SK-N-SH (cell line): ENCODE measurements at regions not wholly inside any gene's neighbourhood (a gene's known extent, or its start where the extent isn't known, plus 50 kb on each side); places are given as distances from the start of the nearest gene placed in this dataset.

Source experiments
- CTCF ChIA-PET: fragments of 300-600, 350-600 bp; formaldehyde crosslinking; extraction: SDS; loops from one replicate; lab custom pipeline; 2021; lab: Yijun Ruan, JAX
- POLR2A ChIA-PET: fragments of 350-600 bp; sonication (Branson Sonifier 250); formaldehyde crosslinking; extraction: SDS; loops from one replicate; lab custom pipeline; 2020; ENCODE audit warnings: antibody characterized with exemption, inconsistent platforms; lab: Yijun Ruan, JAX
- DNase-seq: peaks from one replicate; pipeline ENCODE4 v3.0.0; 2012
- H2AFZ ChIP-seq: fragments of 200-600 bp; sonication (generic); 2 replicates; pipeline ENCODE4 v1.8.1; 2016; ENCODE audit warnings: antibody characterized with exemption, mild to moderate bottlenecking, low read depth
- H3F3A ChIP-seq: fragments of 200-600 bp; sonication (generic); replicated peaks from 2 replicates; pipeline ENCODE3; 2016; ENCODE audit warnings: antibody characterized with exemption, mild to moderate bottlenecking; ENCODE audit not compliant: insufficient read depth
- H3K27ac ChIP-seq, 2 experiments: fragments of 200-500 bp in 1 of 2; fragments of 200-600 bp in 1 of 2; sonication (Bioruptor generic) in 1 of 2; sonication (generic), shearing (Covaris generic) in 1 of 2; 2 replicates each; pipeline versions ENCODE4 v1.5.1 to v1.6.1; 2014 to 2016; ENCODE audit warnings: low read depth in 2 of 2, inconsistent platforms in 1 of 2, low read length in 1 of 2, mild to moderate bottlenecking in 1 of 2, mixed read lengths in 1 of 2
- H3K27me3 ChIP-seq: fragments of 200-600 bp; sonication (generic), shearing (Covaris generic); 2 replicates; pipeline ENCODE4 v1.6.1; 2016; ENCODE audit warnings: mixed run types; ENCODE audit not compliant: insufficient read depth
- H3K36me3 ChIP-seq, 2 experiments: fragments of 200-500 bp in 1 of 2; fragments of 200-600 bp in 1 of 2; sonication (Bioruptor generic) in 1 of 2; sonication (generic) in 1 of 2; replicated peaks in 1 of 2; 2 replicates each; pipeline versions ENCODE3 to v1.5.1; 2014 to 2016; ENCODE audit warnings: low read length in 1 of 2, mild to moderate bottlenecking in 1 of 2; ENCODE audit not compliant: insufficient read depth in 2 of 2, control insufficient read depth in 1 of 2
- H3K4me1 ChIP-seq, 2 experiments: fragments of 200-500 bp in 1 of 2; fragments of 200-600 bp in 1 of 2; sonication (Bioruptor generic) in 1 of 2; sonication (generic), shearing (Covaris generic) in 1 of 2; 2 replicates each; pipeline versions ENCODE4 v1.5.1 to v1.6.1; 2014 to 2016; ENCODE audit warnings: low read depth in 1 of 2, low read length in 1 of 2, mixed run types in 1 of 2; ENCODE audit not compliant: insufficient read depth in 2 of 2, control insufficient read depth in 1 of 2
- H3K4me2 ChIP-seq: fragments of 200-600 bp; sonication (generic), shearing (Covaris generic); 2 replicates; pipeline ENCODE4 v1.6.1; 2017; ENCODE audit warnings: mixed run types
- H3K4me3 ChIP-seq, 2 experiments: fragments of 200-500 bp in 1 of 2; fragments of 200-600 bp in 1 of 2; sonication (Bioruptor generic) in 1 of 2; sonication (generic), shearing (Covaris generic) in 1 of 2; 2 replicates each; pipeline versions ENCODE4 v1.5.1 to v1.8.1; 2014 to 2016; ENCODE audit warnings: low read depth in 2 of 2, inconsistent platforms in 1 of 2, low read length in 1 of 2, mild to moderate bottlenecking in 1 of 2, mixed read lengths in 1 of 2, moderate library complexity in 1 of 2
- H3K79me2 ChIP-seq: fragments of 200-600 bp; sonication (generic); 2 replicates; pipeline ENCODE4 v1.8.1; 2017; ENCODE audit warnings: mild to moderate bottlenecking; ENCODE audit not compliant: insufficient read depth
- H3K9ac ChIP-seq: fragments of 200-600 bp; sonication (generic); 2 replicates; pipeline ENCODE4 v1.6.1; 2017; ENCODE audit warnings: mixed run types
- H3K9me2 ChIP-seq: fragments of 200-600 bp; sonication (generic); 2 replicates; pipeline ENCODE4 v1.6.1; 2017; ENCODE audit warnings: mixed run types
- H3K9me3 ChIP-seq: fragments of 200-600 bp; sonication (generic); 2 replicates; pipeline ENCODE4 v1.6.1; 2017; ENCODE audit warnings: mixed run types, mild to moderate bottlenecking, moderate library complexity
- H4K20me1 ChIP-seq: fragments of 200-600 bp; sonication (generic); 2 replicates; pipeline ENCODE4 v1.6.1; 2017; ENCODE audit warnings: mild to moderate bottlenecking, mixed run types; ENCODE audit not compliant: insufficient read depth
- CTCF ChIP-seq: fragments of 200-600 bp; sonication (generic); IDR thresholded peaks from 2 replicates; pipeline ENCODE4 v1.6.1; 2017; ENCODE audit warnings: antibody characterized with exemption, mild to moderate bottlenecking, moderate library complexity
- ELF1 ChIP-seq: IDR thresholded peaks from 2 replicates; pipeline ENCODE4 v1.4.0; 2012
- EP300 ChIP-seq, 2 experiments: IDR thresholded peaks; 2 replicates each; pipeline versions ENCODE4 v1.4.0 to v1.6.1; 2012; ENCODE audit warnings: borderline replicate concordance in 1 of 2, low read depth in 1 of 2, low read length in 1 of 2
- EZH2phosphoT487 ChIP-seq: fragments of 200-600 bp; sonication (generic); IDR thresholded peaks from 2 replicates; pipeline ENCODE4 v1.6.1; 2017; ENCODE audit warnings: low read depth, mixed run types, mild to moderate bottlenecking, antibody characterized with exemption, moderate library complexity, borderline replicate concordance
- GABPA ChIP-seq: IDR thresholded peaks from 2 replicates; pipeline ENCODE4 v1.4.0; 2012; ENCODE audit warnings: low read depth, mild to moderate bottlenecking
- MAX ChIP-seq: IDR thresholded peaks from 2 replicates; pipeline ENCODE4 v1.4.0; 2012; ENCODE audit warnings: low read depth
- MXI1 ChIP-seq: IDR thresholded peaks from 2 replicates; pipeline ENCODE4 v1.6.1; 2012; ENCODE audit warnings: mild to moderate bottlenecking, low read depth, low read length, improper control_type of control experiment
- NFIC ChIP-seq: IDR thresholded peaks from 2 replicates; pipeline ENCODE4 v1.4.0; 2012; ENCODE audit warnings: borderline replicate concordance
- POLR2AphosphoS5 ChIP-seq: IDR thresholded peaks from 2 replicates; pipeline ENCODE4 v1.6.1; 2012; ENCODE audit warnings: low read depth, low read length
- REST ChIP-seq: IDR thresholded peaks from 2 replicates; pipeline ENCODE4 v1.6.1; 2012; ENCODE audit warnings: mild to moderate bottlenecking, low read depth, low read length, moderate library complexity
- RFX5 ChIP-seq: IDR thresholded peaks from 2 replicates; pipeline ENCODE4 v1.6.1; 2012; ENCODE audit warnings: mild to moderate bottlenecking, improper control_type of control experiment, low read length
- SIN3A ChIP-seq: IDR thresholded peaks from 2 replicates; pipeline ENCODE4 v1.6.1; 2012; ENCODE audit warnings: low read depth, mild to moderate bottlenecking, low read length, moderate library complexity, borderline replicate concordance
- TCF12 ChIP-seq: IDR thresholded peaks from 2 replicates; pipeline ENCODE4 v1.4.0; 2012
- USF2 ChIP-seq: fragments of 150-350 bp; IDR thresholded peaks from 2 replicates; pipeline ENCODE4 v1.6.1; 2017; ENCODE audit warnings: antibody characterized with exemption, low read length, low read depth, borderline replicate concordance
- YY1 ChIP-seq: IDR thresholded peaks from 2 replicates; pipeline ENCODE4 v1.4.0; 2012; ENCODE audit warnings: low read depth, mild to moderate bottlenecking
- WGBS: methylation state at CpG from one replicate; pipeline ENCODE4 v1.1.6; 2017; ENCODE audit warnings: low lambda C conversion rate; 5-methylcytosine and 5-hydroxymethylcytosine counted together

GRCh38 chr10:1935912-1936311, 198.6 kb upstream of the ADARB2 start:
- no peaks in the 10 kb centered on the region for H3F3A ChIP-seq
- ChIA-PET POLR2A (no interaction called here), CTCF (no interaction called here)
- no peaks in the 10 kb centered on the region for H3K36me3 ChIP-seq
- H3K79me2 ChIP-seq: no peaks in the 10 kb centered on the region
- H2AFZ ChIP-seq: no peak overlapping the region
- no peaks in the 10 kb centered on the region for H3K9me2 ChIP-seq
- H4K20me1 ChIP-seq: no peaks in the 10 kb centered on the region
- H3K4me3 ChIP-seq: no peak overlapping the region
- H3K9ac ChIP-seq: no peak overlapping the region
- TF ChIP-seq NFIC (no peak), REST (no peak), EP300 (IDR thresholded peaks at IDR 0.05; ENCODE audit: borderline replicate concordance in 1 of 2, low read depth in 1 of 2, low read length in 1 of 2) (no peak), EZH2phosphoT487 (no peak), RFX5 (no peak), CTCF (no peak), TCF12 (no peak), MAX (no peak), GABPA (no peak), YY1 (no peak), SIN3A (no peak), POLR2AphosphoS5 (no peak), USF2 (no peak), ELF1 (no peak), MXI1 (no peak)
- no peak for DNase-seq
- H3K27ac ChIP-seq: no peak overlapping the region
- H3K4me2 ChIP-seq: no peak overlapping the region
- H3K4me1 ChIP-seq: no peaks in the 10 kb centered on the region
- no peaks in the 10 kb centered on the region for H3K9me3 ChIP-seq
- 20% methylated on average over 1 of the region's 4 CpGs for WGBS
- H3K27me3 ChIP-seq: no peaks in the 10 kb centered on the region
